GM21515 (cell line): ENCODE measurements at regions not wholly inside any gene's neighbourhood (a gene's known extent, or its start where the extent isn't known, plus 50 kb on each side); places are given as distances from the start of the nearest gene placed in this dataset.
"Not testable (repeated sequence)": the region's sequence is repeated elsewhere in the genome, so short reads cannot be mapped to it uniquely, and the experiment has no call there.

Experiments used
- ATAC-seq: cut with Tn5 transposase; IDR thresholded peaks from one replicate; pipeline ENCODE4 v1.9.1; 2021; ENCODE audit not compliant: unreplicated experiment

DNA sequence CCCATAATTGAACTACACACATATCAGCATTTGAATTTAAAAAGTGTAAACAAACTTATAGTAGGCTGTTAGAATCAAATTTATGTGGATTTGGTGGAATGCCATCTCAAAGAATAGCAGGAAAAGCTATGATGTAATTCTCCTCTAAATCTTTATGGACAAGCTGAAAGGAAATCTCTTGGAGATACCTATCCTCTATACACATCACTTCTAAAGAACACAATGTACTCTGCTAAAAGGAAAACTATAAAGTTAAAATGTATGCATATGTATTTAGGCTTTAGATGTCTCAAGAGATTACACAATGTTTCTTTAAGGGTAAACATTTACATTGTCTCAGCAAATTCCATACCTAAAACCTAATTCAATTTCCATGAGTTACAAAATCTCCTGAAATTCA, 323.3 kb downstream of the CRPPA start:
- ATAC-seq: no peak

DNA sequence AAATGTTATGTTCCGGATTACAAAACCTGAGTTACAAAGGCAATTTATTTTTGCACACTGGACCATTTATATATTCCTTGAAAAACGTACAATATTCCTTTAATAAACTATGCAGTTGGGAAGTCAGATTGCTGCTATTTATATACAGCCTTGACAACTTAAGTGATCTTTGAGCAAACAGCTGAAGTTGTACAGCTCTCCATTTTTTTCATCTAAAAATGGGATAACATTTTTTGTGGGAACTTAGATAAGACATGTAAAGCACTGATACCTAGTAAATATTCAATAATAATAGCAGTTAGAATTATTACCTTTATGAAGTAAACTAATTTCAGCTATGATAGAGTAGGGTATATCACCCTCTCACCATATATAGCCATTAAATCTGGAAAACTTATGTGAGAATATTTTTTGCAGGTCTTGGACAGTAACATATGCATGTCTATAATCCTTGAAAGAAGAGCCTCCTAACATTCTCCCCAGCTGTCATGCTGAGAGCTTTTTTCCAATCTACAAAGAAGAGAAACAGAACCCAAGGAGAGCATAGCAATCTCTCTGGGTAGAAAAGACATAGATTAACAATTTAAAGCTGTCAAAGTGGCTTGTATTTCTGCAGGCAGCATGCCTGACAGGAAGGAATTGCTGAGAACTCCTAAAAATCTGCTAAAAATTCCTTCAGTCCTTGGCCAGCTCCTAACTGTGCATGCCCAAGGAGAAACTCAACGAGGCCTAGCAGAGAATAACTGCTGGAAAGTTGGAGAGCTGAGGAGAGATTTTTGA, 326.0 kb downstream of the CRPPA start:
- ATAC-seq: no peak

DNA sequence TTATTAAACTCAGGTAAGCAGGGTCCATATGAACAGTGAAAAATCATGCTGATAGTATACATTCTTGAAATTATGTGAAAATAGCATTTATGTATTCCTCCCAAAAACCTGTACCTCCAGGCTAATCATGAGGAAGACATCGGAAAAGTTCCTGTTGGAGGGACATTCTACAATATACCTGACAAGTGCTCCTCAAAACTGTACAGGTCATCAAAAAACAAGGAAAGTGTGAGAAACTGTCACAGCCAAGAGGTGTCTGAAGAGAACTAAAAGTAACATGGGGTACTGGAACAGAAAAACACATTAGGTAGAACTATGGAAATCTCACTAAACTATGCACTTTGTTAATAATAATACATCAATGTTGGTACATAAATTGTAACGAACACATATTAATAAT, 326.7 kb downstream of the CRPPA start:
- no peak for ATAC-seq

DNA sequence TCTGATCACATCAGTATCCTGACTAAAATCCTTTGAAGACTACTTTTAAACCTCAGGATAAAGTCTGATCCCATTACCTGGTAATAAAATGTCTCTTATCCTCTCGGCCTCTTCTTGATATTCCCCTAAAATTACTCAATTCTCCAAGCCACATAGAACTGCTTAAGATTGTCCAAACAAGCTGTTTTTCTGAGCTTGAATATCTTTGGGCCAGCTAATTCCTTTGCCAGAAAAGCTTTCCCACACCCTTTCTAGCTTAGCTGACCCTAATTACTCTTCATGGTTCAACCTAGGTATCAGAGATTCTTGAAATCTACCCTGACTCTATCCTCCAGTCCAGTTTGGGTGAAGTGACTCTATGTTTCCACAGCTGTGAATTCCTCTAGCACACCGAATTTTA, 328.6 kb downstream of the CRPPA start:
- no peak for ATAC-seq

DNA sequence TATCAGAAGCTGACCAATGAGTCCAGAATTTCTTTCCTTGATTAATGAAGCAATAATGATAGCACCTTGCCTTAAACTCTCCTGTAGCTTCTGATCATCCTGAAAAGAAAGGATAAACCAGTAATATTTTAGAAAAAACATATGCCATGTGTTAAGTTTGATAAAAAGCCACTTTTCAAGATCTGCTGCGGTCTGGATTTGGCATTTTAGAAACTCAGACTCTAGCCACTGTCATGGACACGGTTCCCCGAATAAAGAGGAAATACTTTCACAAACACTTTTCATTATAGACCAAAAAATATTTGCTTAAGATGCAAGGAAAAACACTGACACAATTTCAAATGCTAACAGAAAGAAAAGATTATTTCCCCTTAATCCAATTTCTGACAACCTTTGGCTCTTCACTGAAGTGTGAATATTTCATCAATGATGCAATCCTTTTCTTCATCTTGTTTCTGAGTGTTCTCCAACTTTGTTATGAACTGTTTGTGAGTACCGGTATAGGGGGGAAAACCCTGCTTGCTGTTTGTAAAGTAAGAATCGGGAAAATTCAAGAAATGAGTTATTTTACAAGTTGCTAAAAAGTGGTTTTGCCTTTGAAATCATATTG, 329.5 kb downstream of the CRPPA start:
- ATAC-seq: no peak

DNA sequence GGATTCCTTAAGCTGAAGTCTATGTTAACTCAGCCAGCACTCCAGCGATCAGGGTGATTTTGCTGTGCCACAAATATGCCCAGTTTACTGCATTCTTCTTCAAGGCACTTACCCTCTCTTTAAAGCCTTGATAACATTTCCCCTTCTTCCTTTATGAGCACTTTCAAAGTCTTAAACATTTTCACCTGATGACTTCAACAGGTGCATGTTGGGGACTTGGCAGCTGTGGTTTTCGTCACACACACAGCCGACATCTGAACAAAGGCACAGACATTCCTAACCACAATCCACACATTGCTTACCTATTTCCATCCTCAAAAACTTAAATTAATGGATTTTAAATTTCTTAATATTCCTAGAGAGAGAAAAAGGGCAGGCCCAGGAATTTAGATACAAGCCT, 331.5 kb downstream of the CRPPA start:
- ATAC-seq: no peak

DNA sequence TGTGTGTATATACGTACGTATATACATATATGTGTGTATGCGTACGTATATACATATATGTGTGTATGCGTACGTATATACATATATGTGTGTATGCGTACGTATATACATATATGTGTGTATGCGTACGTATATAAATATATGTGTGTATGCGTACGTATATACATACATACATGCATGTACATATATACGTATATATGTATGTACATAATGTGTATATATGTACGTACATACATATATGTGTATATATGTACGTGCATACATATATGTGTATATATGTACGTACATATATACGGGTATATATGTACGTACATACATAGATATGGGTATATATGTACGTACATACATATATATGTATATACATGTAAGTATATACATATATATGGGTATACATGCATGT, 332.1 kb downstream of the CRPPA start:
- ATAC-seq: no peak

DNA sequence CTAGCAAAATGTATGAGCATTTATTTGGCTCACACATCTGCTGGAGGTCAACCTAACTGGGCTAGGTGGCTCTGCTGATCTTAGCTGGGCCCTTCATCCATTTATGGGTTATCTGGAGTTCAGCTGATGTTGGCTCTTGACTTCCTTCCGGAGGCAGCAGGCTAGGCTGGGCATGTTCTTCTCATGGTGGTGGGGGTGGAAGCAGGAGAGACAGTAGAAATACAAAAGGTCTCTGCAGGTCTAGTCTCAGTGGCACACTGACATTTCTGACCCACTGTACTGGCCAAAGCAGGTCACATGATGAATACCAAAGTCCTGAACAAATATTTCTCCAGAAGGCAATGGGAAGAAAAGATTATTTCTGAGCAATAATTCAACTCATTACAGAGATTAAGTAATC, 334.6 kb downstream of the CRPPA start:
- no peak for ATAC-seq

DNA sequence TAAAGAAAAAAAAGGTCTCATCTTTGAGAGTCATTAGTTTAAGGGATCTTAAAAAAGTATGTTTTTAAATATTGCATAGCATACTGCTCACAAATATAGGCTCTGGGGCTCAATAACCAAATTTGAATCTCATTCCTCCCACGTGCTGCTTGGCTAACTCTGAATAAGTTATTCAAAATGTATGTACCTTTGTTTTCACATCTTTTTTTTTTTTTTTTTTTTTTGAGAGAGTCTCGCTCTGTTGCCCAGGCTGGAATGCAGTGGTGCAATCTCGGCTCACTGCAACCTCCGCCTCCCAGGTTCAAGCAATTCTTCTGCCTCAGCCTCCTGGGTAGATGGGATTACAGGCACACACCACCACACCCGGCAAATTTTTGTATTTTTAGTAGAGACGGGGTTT, 335.6 kb downstream of the CRPPA start:
- ATAC-seq: not testable (repeated sequence)

DNA sequence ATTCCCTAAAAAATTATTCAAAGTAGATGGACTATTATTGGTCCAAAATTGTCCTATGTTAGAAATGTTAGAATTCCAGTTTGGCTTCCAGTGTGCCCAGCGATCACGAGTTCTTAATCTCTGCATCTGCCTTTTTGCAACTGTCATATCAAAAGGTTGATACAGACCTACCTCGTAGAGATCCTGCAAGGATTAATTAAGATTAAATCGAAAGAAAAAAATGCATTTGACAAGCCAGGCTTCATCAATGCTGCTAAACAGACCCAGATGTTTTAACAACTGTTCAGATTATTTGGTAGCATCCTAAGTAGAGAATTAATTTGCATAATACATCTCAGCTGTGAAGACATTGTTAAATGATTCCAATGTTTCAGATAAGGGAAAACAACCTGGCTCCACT, 336.5 kb downstream of the CRPPA start:
- no peak for ATAC-seq

DNA sequence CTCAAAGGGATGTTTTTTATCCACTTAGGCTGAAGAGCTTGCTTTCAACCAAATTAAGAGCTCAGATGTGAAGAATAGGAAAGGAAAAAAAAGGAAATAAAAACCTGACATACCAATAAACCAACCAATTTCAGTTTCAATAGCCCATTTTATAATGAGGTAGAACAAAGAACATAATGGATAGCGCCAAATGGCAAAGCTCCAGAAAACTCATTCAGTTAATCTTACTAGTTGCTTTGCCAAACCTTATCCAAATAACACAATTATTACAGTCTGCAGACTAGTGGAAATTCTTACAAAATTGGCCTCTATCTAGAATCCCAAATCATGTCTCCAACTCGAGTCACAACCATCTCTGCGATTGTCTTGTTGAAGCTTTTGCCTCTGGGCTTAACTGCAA, 337.0 kb downstream of the CRPPA start:
- ATAC-seq: no peak

DNA sequence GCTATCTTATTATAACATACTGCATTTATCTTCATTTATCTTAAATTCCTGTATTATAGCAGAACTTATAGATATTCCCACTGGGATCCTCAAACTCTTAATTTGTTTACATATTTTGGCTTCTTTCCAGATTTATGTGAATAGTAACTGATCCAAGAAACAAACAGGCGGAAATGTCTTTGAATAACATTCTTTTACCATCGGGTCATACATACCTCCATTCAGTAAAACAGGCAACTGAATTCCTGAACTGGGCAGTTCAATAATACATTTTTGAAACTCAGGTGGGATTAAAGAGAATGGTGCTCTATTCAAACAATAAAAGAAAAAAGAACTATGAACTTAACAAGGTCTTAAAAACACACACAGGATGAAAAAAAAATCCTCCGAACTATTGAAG, 337.4 kb downstream of the CRPPA start:
- ATAC-seq: no peak

DNA sequence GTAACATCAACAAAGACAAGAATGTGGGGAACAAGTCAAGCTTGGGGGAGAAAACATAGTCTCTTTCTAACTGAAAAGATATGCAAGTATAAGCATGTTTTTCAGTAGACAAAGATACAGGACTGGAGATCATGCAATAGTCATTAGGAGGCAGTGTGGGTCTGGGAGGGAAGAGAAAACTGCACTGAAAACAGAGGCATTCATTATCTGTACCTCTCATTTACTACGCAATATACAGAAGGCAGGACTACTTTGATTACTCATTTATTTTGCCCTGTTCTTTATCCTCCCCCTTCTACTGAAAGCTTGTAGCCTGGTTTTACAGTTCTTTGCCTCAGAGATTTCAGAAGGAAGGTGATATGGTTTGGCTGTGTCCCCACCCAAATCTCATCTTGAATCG, 341.2 kb downstream of the CRPPA start:
- ATAC-seq: no peak

DNA sequence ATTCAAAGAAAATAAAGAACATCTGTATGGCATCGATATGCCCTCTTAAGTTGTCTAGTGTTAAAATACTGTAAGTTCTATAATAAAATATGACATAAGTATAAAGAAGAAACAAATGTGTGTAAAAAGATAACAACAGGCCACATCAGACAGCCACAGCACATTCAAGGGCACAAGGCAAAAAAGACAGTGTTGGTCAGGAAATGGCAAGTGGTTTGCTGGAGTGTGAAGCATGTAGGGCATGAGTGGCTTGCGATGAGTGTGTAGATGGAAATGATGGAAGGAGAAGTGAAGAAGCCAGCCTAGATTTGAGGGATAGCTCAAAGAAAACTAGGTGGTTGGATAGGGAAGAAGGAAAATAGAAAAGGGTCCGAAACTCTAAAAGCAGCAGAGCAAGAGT, 341.6 kb downstream of the CRPPA start:
- no peak for ATAC-seq

DNA sequence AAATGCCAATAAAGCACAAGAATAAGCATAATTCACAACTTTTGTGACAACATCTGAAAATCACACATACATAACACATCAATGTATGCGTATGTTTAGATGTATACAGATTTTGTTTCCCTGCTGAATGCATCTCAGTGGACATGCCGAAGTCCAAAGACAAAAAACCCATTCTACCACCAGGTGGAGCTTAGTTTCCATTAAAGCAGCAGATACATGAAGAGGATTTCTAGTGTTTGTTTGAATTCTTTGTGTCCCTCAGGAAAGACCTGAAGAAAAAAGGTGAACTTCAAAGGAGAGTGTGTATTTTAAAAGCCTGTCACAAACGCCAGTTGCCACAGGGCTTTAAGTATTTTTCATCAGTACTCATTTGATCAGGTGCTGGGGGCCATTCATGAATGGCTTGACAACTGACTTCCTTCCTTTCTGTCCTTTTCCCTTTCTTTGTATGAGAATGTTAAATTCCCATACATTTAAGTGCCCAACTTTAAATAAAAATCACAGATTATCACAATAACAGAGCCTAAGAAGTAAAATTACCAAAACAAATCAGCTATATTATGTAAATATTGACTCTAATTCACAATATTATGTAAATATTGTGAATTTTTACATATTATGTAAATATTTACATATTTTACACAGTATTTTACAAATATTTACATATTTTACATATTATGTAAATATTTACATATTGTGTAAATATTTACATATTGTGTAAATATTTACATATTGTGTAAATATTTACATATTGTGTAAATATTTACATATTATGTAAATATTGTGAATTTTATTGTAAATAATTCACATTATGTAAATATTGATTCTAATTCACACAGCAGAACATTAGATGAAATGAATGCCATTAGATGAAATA, 343.0 kb downstream of the CRPPA start:
- ATAC-seq: peak; percentile 53

DNA sequence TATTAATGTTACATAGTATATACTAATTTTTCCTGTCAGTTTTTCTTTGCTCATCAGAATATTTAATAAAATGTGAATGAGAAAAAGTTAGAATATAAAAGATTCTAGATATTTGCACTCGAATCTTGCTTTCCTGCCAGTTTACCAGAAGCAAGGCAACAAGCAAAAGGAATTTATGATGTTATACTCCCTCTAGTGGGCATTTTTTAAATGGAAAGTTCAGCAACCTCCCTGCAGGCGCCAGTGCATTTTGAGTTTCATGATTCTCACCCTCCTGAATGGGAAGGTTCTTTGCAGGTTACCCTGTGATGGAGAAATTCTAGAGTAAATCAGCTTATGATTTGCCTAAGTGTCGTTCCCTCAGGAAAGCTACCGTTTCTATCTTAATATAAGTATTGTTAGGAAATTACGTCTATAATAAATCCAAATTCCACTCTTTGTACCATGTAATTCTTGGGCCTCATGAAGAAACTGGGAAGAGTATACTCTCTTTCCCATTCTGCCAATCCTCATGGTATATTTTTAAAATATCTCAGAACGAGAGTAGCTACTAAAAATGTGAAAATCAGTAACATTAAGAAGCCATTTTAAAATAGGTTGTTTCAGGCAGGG, 350.0 kb downstream of the CRPPA start:
- ATAC-seq: peak; percentile 91

DNA sequence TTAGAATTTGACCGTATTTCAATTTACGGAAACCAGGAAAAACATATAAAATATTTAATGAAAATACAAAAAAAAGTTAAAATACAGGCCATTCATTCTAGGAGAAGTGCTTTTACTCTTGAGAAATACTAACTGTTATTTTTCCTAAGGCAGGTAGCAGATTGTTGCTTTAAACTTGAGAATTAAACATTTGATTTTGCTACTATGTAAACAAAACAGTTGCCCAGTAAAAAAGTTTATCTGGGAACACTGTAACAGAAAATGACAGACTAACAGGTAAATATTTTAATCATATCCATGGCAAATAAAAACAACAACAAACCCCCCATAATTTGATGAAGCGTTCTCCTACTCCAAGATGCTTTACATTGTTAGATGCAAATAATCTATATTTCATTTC, 350.5 kb downstream of the CRPPA start:
- ATAC-seq: no peak

DNA sequence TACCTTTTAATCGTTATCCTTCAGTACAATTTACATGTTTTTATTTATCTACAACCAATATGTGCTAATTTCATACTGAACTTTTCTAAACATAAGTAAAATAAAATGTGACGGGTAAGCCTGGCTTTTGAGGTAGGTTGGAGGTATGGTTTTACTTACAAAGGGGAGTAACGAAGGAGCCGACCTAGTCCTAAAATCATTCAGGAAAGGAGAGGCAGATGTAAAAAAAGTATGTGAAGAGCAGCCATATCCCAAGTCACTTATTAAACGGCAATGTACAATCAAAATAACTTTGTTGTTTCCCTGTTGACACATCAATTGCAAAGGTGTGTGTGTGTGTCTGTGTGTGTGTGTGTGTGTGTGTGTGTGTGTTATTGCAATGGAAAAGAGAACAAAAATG, 351.3 kb downstream of the CRPPA start:
- ATAC-seq: no peak

DNA sequence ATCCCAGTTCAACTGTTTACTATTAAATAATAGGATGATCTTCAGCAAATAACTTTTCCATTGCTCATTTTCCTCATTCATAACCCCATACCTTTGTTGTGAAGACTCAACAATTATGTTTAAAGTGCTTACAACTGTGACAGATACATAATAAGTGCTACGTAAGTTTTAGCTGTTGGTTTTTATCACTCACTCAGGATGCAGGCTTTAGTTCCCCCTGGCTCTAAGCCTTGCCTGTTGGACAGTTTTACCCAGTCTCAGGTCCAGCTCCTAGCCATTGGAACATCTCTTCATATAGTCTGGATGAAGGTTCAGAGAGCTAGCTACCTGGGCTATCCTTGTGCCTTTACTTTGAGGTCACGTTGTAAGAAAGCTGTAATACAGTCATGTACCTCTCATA, 353.2 kb downstream of the CRPPA start:
- ATAC-seq: no peak

DNA sequence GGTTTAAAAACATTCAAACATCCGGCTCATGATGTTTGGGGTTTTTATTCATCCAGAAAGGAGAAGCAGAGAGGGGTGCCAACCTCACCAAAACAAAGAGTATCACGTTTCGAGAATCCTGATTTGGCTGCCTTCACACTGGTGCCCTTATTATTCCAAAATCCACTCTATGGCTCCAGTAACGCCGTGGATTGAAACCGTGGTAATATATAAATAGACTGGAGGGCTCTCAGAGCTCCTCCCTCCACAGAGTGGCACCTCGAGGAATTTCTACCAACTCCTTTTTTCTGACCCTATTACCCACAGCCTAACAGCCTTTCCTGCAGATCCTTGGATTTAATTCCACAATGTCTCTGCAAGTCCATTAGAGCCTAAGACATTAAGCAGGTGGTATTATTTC, 353.6 kb downstream of the CRPPA start:
- no peak for ATAC-seq

DNA sequence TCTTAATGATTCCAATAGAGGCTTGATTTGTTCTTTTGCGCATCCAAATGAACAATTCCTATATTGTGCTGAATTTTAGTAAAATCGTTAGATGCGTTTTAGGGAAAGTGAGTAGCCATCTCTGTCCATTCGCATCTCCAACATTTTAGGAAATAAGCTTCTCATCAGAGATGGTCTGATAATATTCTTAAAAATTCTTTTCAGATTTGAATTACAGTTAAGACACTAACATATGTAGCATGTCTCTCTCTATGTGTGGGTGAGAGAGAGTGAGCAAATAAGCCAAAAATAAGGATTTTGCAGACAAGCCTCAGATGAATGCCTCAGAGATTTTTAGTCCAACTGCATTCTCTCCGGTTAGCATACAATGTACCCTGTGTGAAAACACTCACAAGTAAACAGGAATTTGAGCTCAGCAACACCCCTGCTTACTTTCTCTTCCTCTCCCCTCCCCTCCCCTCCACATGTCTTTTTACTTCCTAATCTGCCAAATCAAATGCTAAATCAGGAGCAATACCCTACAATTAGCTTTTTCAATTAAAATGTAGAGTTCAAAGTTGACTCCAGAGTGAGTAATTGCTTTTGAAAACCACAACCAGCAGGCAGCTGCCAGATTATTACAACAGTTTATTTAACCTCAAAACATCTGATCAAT, 354.4 kb downstream of the CRPPA start:
- ATAC-seq: no peak
